Endodermal cell (in vitro differentiated cells): ENCODE measurements at regions not wholly inside any gene's neighbourhood (a gene's known extent, or its start where the extent isn't known, plus 50 kb on each side); places are given as distances from the start of the nearest gene placed in this dataset.

Experiments
- DNase-seq: peaks from one replicate; pipeline ENCODE4 v3.0.0-alpha.2; 2017
- H3K27ac ChIP-seq: 2 replicates; pipeline ENCODE4 v1.5.1; 2013; ENCODE audit warnings: mild to moderate bottlenecking, low read depth, low read length, moderate library complexity
- H3K27me3 ChIP-seq: 2 replicates; pipeline ENCODE4 v1.6.1; 2013; ENCODE audit warnings: mild to moderate bottlenecking, low read length, moderate library complexity; ENCODE audit not compliant: insufficient read depth, control insufficient read depth, poor library complexity, severe bottlenecking
- H3K36me3 ChIP-seq: 2 replicates; pipeline ENCODE4 v1.7.0; 2013; ENCODE audit warnings: mild to moderate bottlenecking, low read length, moderate library complexity; ENCODE audit not compliant: control insufficient read depth, insufficient read depth
- H3K4me1 ChIP-seq: one replicate; pipeline ENCODE4 v1.7.0; 2013; ENCODE audit warnings: low read length; ENCODE audit not compliant: control insufficient read depth, insufficient read depth
- H3K4me3 ChIP-seq: 2 replicates; pipeline ENCODE4 v1.5.1; 2013; ENCODE audit warnings: mild to moderate bottlenecking, low read length, moderate library complexity
- H3K9ac ChIP-seq: 2 replicates; pipeline ENCODE4 v1.6.1; 2013; ENCODE audit warnings: mild to moderate bottlenecking, low read length, moderate library complexity; ENCODE audit not compliant: poor library complexity, severe bottlenecking; ENCODE audit errors: extremely low read depth
- H3K9me3 ChIP-seq: 2 replicates; pipeline ENCODE4 v1.6.1; 2013; ENCODE audit warnings: mild to moderate bottlenecking, low read length, moderate library complexity; ENCODE audit not compliant: control insufficient read depth
- H3K27ac Mint-ChIP-seq: 2 replicates; pipeline ENCODE4 v1.8.0; 2020; ENCODE audit warnings: mixed read lengths
- H3K27me3 Mint-ChIP-seq: 2 replicates; pipeline ENCODE4 v1.8.0; 2021; ENCODE audit warnings: mild to moderate bottlenecking, mixed read lengths; ENCODE audit not compliant: insufficient read depth
- H3K36me3 Mint-ChIP-seq: 2 replicates; pipeline ENCODE4 v1.8.0; 2020; ENCODE audit warnings: low read depth, mixed read lengths
- H3K4me1 Mint-ChIP-seq: 2 replicates; pipeline ENCODE4 v1.8.0; 2020; ENCODE audit warnings: mixed read lengths
- H3K4me3 Mint-ChIP-seq: 2 replicates; pipeline ENCODE4 v1.8.0; 2020; ENCODE audit warnings: mild to moderate bottlenecking, moderate library complexity, mixed read lengths
- H3K9me3 Mint-ChIP-seq: 2 replicates; pipeline ENCODE4 v1.8.0; 2020; ENCODE audit warnings: mild to moderate bottlenecking, mixed read lengths
- WGBS, 2 experiments: methylation state at CpG; one replicate each; pipeline versions ENCODE4 v1.1.5 to v1.1.7; 2013; ENCODE audit warnings: missing lambda C conversion rate in 2 of 2, mixed read lengths in 1 of 2; ENCODE audit not compliant: insufficient coverage in 1 of 2, insufficient read length in 1 of 2; 5-methylcytosine and 5-hydroxymethylcytosine counted together
- TF ChIP-seq, protein P1 (sequence below): fragments of 200-600 bp; sonication (generic); conservative IDR thresholded peaks from 2 replicates; pipeline ENCODE4 v1.5.0; 2021; ENCODE audit warnings: antibody characterized with exemption, mild to moderate bottlenecking

DNA sequence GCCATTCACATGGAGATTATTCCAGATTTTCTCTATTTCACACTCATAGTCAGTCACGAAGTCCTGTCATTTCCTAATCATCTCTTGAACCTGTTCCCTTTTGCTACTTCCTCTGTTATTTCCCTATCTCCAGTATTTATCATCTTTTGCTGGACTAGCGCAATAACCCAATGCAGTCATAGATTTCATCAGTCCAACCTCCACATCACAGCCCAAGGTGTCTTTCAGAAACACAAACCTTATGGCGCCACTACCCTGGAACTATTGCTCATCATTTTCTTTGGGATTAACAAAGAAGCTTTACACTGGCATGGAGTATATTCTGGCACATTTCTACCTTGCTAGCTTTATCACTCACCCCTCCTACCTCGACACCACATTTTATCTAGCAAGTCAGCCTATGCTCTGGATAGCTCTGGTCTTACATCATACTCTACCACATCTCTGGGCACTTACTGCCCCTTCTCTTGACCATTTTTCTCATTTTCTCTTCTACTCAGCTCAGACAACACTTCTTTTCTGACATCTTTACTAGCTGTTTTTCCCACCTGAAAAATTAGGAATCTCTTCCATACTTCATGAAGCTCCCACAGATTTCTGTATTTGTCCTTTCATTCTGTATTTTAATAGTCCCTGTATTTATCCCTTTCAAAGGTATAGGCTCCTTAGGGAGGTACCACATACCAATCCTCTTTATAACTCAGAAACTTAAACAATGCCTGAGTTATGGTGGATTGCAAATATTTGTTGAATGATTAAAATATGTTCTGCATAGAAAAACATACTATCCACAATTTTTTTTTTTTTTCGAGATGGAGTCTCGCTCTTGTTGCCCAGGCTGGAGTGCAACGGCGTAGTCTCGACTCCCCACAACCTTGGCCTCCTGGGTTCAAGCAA lies 534.7 kb downstream of the KLF12 start:
- H3K27me3 Mint-ChIP-seq = no peaks in the 10 kb centered on the region

DNA sequence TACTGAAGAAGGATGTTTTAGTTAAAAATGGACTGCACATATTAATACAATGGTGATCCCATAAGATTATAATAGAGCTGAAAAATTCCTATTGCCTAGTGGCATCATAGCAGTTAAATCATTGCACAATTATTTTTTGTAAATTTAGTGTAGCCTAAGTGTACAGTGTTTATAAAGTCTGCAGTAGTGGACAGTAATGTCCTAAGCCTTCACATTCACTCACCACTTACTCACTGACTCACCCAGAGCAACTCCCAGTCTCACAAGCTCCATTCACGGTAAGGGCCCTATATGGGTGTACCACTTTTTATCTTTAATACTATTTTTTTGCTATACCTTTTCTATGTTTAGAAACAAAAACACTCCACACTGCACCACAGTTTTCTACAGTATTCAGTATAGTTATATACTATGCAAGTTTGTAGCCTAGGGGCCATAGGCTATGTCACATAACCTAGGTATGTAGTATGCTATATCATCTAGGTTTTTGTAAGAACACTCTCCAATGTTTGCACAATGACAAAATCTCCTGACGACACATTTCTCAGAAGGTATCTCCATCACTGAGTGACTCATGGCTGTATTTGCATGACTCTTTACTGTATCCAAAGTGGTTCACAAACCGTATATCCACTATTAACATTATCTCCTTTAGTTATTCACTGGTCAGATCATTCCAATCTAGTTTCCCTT lies 536.0 kb downstream of the KLF12 start:
- Histone ChIP-seq H3K4me3 (no peak overlapping the region), H3K4me1 (no peaks in the 10 kb centered on the region), H3K9ac (no peak overlapping the region), H3K27ac (no peak overlapping the region), H3K36me3 (no peaks in the 10 kb centered on the region), H3K9me3 (no peaks in the 10 kb centered on the region), H3K27me3 (no peaks in the 10 kb centered on the region)
- Mint-ChIP-seq H3K36me3 (no peaks in the 10 kb centered on the region), H3K27ac (no peak overlapping the region), H3K4me3 (no peak overlapping the region), H3K9me3 (no peaks in the 10 kb centered on the region), H3K4me1 (peaks cover 5% of the 10 kb centered on the region), H3K27me3 (no peaks in the 10 kb centered on the region)
- DNase-seq = no peak
- 72 to 83% methylated on average over 3 of the region's 3 CpGs for WGBS, 2 experiments
- TF ChIP-seq, protein P1, sequence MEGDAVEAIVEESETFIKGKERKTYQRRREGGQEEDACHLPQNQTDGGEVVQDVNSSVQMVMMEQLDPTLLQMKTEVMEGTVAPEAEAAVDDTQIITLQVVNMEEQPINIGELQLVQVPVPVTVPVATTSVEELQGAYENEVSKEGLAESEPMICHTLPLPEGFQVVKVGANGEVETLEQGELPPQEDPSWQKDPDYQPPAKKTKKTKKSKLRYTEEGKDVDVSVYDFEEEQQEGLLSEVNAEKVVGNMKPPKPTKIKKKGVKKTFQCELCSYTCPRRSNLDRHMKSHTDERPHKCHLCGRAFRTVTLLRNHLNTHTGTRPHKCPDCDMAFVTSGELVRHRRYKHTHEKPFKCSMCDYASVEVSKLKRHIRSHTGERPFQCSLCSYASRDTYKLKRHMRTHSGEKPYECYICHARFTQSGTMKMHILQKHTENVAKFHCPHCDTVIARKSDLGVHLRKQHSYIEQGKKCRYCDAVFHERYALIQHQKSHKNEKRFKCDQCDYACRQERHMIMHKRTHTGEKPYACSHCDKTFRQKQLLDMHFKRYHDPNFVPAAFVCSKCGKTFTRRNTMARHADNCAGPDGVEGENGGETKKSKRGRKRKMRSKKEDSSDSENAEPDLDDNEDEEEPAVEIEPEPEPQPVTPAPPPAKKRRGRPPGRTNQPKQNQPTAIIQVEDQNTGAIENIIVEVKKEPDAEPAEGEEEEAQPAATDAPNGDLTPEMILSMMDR = no peak

More for the DNA sequence above, 534.7 kb downstream of the KLF12 start:
- Mint-ChIP-seq H3K4me3 (no peak overlapping the region), H3K27ac (no peak overlapping the region), H3K9me3 (no peaks in the 10 kb centered on the region), H3K4me1 (peaks cover 5% of the 10 kb centered on the region), H3K36me3 (no peaks in the 10 kb centered on the region)
- Histone ChIP-seq H3K9ac (no peak overlapping the region), H3K27me3 (no peaks in the 10 kb centered on the region), H3K36me3 (no peaks in the 10 kb centered on the region), H3K9me3 (peaks cover 3% of the 10 kb centered on the region), H3K4me3 (no peak overlapping the region), H3K27ac (no peak overlapping the region), H3K4me1 (no peaks in the 10 kb centered on the region)
- no peak for DNase-seq
- 90% methylated on average over 8 to 9 of the region's 9 CpGs for WGBS, 2 experiments
- TF ChIP-seq, protein P1 = no peak

DNA sequence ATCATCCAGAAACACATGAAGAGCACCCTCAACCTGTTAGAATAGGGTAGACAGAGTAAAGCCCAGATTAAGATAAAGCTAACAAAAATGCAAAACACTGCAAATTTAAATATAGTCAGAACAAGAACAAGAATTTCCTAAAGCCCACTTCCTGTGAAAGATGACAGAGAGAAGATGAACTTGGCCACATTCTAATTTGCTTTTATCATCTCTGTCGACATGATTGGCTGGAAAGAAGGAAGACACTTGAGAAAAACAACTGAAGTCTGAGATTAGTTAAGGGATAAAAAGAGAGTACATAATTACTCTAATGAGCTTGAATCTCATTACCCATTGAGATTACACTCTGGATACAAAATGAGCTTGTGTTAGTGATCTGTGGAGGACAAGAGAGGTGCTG lies 537.6 kb downstream of the KLF5 start:
- H3K4me1 ChIP-seq = no peaks in the 10 kb centered on the region
- H3K9ac ChIP-seq = no peak overlapping the region
- H3K4me3 ChIP-seq = no peak overlapping the region
- Mint-ChIP-seq H3K4me1 (peaks cover 5% of the 10 kb centered on the region), H3K27ac (no peak overlapping the region), H3K36me3 (no peaks in the 10 kb centered on the region), H3K9me3 (no peaks in the 10 kb centered on the region), H3K27me3 (no peaks in the 10 kb centered on the region), H3K4me3 (no peak overlapping the region)
- 71 to 100% methylated on average over 1 of the region's 1 CpG for WGBS, 2 experiments
- no peaks in the 10 kb centered on the region for H3K27me3 ChIP-seq
- TF ChIP-seq, protein P1 = no peak
- H3K27ac ChIP-seq = no peak overlapping the region
- DNase-seq = no peak
- H3K36me3 ChIP-seq = no peaks in the 10 kb centered on the region
- no peaks in the 10 kb centered on the region for H3K9me3 ChIP-seq
